IPS-20b (cell line): ENCODE measurements at regions not wholly inside any gene's neighbourhood (a gene's known extent, or its start where the extent isn't known, plus 50 kb on each side); places are given as distances from the start of the nearest gene placed in this dataset.
"Not testable (repeated sequence)": the region's sequence is repeated elsewhere in the genome, so short reads cannot be mapped to it uniquely, and the experiment has no call there.

ENCODE experiments used
- H3K27ac ChIP-seq: one replicate; pipeline ENCODE4 v1.5.1; 2013; ENCODE audit warnings: low read length
- H3K27me3 ChIP-seq: 2 replicates; pipeline ENCODE4 v1.6.1; 2013; ENCODE audit warnings: mild to moderate bottlenecking, low read length, inconsistent platforms; ENCODE audit not compliant: insufficient read depth
- H3K36me3 ChIP-seq: 2 replicates; pipeline ENCODE4 v1.6.1; 2013; ENCODE audit warnings: low read depth, mild to moderate bottlenecking, inconsistent platforms, low read length, moderate library complexity; ENCODE audit not compliant: insufficient read depth
- H3K4me1 ChIP-seq: 2 replicates; pipeline ENCODE4 v1.6.1; 2013; ENCODE audit warnings: mild to moderate bottlenecking, control low read depth, inconsistent platforms, low read length, moderate library complexity; ENCODE audit not compliant: insufficient read depth
- H3K4me3 ChIP-seq: 2 replicates; pipeline ENCODE4 v1.5.1; 2013; ENCODE audit warnings: mild to moderate bottlenecking, low read length, inconsistent platforms
- H3K9ac ChIP-seq: 2 replicates; pipeline ENCODE4 v1.6.1; 2013; ENCODE audit warnings: low read depth, mild to moderate bottlenecking, inconsistent platforms, low read length, moderate library complexity
- H3K9me3 ChIP-seq: 2 replicates; pipeline ENCODE4 v1.6.1; 2013; ENCODE audit warnings: mild to moderate bottlenecking, low read depth, low read length, inconsistent platforms; ENCODE audit not compliant: insufficient read depth

DNA sequence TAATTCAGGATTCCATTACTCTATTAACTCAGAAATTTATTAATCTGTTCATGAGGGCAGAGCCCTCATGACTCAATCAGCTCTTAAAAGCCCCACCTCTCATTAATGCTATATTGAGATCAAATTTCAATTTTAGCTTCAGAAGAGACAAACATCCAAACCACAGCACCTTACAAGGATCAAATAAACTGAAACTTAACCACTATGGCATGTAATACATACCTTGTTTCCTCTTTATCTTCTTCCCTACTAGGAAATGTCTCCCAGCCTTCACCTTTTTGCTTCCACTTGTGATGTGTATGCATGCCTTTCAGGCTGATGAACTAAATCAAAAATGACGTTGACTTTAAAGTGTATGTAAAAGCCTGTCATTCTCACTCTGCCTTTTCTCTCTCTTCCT is 2121.3 kb downstream of the NCAM2 start:
- no peak overlapping the region for H3K9ac ChIP-seq
- no peak overlapping the region for H3K27ac ChIP-seq
- H3K9me3 ChIP-seq: no peaks in the 10 kb centered on the region
- no peaks in the 10 kb centered on the region for H3K4me1 ChIP-seq
- H3K36me3 ChIP-seq: no peaks in the 10 kb centered on the region
- no peak overlapping the region for H3K4me3 ChIP-seq
- no peaks in the 10 kb centered on the region for H3K27me3 ChIP-seq

DNA sequence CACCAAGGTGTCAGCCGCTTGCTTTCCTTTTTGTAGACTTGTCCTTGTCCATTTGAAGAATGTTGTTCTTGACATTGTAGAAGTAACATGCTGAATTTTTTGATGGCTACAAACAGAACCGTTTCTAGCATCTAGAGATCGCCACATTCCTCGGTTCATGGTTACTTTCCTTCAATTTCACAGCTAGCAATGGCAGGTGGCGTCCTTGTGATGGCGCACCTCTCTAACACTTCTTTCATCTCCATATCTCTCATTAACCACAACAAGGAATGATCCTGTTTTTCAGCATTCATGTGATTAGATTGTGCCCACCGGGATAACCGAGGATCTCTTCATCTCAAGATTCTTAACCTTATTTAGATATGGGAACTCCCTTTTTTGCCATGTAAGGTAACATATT is 2129.8 kb downstream of the NCAM2 start:
- Histone ChIP-seq H3K27ac (no peak overlapping the region), H3K36me3 (no peaks in the 10 kb centered on the region), H3K9ac (no peak overlapping the region), H3K4me3 (no peak overlapping the region), H3K27me3 (no peaks in the 10 kb centered on the region), H3K4me1 (no peaks in the 10 kb centered on the region), H3K9me3 (no peaks in the 10 kb centered on the region)

DNA sequence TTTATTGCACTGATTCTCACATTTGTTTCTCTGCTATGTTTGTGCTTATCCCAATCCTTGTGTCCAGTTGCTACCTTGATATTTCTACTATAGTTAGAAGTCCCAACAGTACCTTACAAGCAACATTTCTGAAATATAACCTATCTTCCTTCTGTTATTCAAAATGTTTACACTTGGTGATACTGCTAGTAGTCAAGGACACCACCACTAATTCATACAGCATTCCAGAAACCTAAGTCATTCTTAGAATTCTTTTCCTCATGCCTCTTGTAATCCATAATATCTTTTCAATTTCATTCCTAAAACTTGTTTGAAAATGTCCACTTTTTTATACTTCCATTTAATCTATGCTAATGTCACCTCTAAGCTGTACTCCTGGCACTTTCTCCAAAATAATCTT is 2132.1 kb downstream of the NCAM2 start:
- Histone ChIP-seq H3K36me3 (no peaks in the 10 kb centered on the region), H3K9me3 (peaks cover 4% of the 10 kb centered on the region; the same call in 1 of the 2 replicates), H3K4me1 (no peaks in the 10 kb centered on the region)

DNA sequence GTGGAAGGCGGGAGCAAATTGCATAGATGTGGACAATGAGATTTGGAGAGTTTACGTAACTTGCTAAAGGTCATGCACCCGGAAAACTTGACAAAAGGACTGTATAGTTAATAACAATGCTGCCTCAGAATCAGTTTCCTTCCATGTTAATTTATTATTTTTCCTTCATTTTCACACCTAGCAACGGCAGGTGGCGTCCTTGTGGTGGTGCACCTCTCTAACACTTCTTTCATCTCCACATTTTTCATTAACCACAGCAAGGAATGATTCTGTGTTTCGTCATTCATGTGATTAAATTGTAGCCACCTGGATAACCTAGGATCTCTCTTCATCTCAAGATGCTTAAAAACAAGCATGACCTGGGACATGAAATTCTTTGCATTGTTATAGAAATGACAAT is 2133.0 kb downstream of the NCAM2 start:
- H3K4me3 ChIP-seq: no peak overlapping the region
- no peak overlapping the region for H3K9ac ChIP-seq
- no peaks in the 10 kb centered on the region for H3K36me3 ChIP-seq
- peaks cover 4% of the 10 kb centered on the region for H3K9me3 ChIP-seq
- H3K4me1 ChIP-seq: no peaks in the 10 kb centered on the region
- no peaks in the 10 kb centered on the region for H3K27me3 ChIP-seq
- no peak overlapping the region for H3K27ac ChIP-seq

More for the DNA sequence above, 2132.1 kb downstream of the NCAM2 start:
- Histone ChIP-seq H3K4me3 (no peak overlapping the region), H3K9ac (no peak overlapping the region), H3K27me3 (no peaks in the 10 kb centered on the region), H3K27ac (no peak overlapping the region)

DNA sequence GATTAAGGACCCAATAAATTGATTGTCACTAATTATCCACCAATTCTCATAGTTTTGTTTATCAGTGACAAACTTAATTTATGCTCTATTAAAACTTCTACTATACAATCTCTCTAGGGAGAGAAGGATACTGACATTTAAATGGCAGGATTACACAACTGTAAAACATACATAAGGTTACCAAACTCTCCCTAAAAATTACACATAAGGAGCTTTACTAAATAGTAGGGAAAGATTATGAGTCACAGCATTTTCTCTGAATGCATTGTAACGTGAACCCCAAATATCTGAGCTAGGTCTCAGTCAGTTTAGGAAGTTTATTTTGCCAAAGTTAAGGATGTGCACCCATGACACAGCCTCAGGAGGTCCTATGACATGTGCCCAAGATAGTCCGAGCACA is 2140.6 kb downstream of the NCAM2 start:
- H3K27ac ChIP-seq: no peak overlapping the region
- H3K36me3 ChIP-seq: no peaks in the 10 kb centered on the region
- no peak overlapping the region for H3K9ac ChIP-seq
- H3K9me3 ChIP-seq: peaks cover 52% of the 10 kb centered on the region
- H3K4me3 ChIP-seq: no peak overlapping the region
- no peaks in the 10 kb centered on the region for H3K4me1 ChIP-seq
- H3K27me3 ChIP-seq: no peaks in the 10 kb centered on the region

DNA sequence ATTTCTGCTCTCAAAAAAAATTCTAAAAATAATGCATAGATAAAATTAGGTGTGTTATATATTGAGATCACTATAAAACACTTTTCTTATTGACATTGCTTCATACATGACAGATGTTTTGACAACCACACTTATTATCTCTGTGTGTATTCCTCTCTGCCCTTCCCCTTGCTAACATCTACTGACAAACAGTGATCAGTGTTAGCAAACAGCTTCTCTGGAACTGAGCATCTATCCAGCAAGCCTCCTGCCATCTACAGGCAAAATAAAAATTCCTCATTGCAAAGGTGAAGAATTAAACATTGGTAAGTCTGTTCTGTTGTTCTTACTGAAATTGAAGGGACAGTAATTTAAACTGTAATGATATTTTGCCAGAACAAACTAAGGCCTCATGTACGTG is 2153.9 kb downstream of the NCAM2 start:
- Histone ChIP-seq H3K27me3 (no peaks in the 10 kb centered on the region), H3K9me3 (no peaks in the 10 kb centered on the region), H3K27ac (no peak overlapping the region), H3K9ac (no peak overlapping the region), H3K36me3 (no peaks in the 10 kb centered on the region), H3K4me3 (no peak overlapping the region), H3K4me1 (no peaks in the 10 kb centered on the region)

DNA sequence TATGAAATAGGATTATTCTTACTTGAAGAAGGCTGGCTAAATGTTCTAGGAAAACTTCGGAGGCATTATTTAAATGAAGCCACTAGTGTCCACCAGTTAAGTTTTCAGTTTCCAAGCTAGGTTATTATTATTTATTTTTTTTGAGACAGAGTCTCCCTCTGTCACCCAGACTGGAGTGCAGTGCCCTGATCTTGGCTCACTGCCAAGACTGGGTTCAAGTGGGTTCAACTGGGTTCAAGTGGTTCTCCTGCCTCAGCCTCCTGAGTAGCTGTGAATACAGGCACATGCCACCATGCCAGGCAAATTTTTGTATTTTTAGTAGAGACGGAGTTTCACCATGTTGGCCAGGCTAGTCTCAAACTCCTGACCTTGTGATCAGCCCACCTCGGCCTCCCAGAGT is 2155.6 kb downstream of the NCAM2 start:
- not testable (repeated sequence) for H3K9ac ChIP-seq, H3K27me3 ChIP-seq

DNA sequence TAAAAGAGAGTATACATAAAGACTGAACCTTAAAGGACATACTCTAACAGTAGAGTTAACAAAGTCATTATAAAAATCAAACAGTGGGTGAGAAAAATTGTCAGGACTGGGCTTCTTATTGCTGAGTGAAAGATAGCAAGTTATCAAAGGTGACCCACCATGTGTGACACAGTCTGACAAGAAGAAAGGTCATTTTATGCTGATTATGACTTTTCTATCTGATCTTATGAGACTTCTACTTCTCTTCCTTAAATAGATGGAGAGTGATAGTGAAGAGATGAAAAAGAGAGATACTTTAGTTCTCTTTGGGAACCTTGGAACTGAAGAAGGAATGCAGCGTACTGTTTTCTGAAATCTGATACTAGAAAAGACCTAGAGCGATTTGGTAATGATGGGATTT is 2157.1 kb downstream of the NCAM2 start:
- H3K4me3 ChIP-seq: no peak overlapping the region
- no peaks in the 10 kb centered on the region for H3K9me3 ChIP-seq

More for the DNA sequence above, 2155.6 kb downstream of the NCAM2 start:
- H3K27ac ChIP-seq, H3K9me3 ChIP-seq, H3K4me3 ChIP-seq, H3K36me3 ChIP-seq, H3K4me1 ChIP-seq: not testable (repeated sequence)

DNA sequence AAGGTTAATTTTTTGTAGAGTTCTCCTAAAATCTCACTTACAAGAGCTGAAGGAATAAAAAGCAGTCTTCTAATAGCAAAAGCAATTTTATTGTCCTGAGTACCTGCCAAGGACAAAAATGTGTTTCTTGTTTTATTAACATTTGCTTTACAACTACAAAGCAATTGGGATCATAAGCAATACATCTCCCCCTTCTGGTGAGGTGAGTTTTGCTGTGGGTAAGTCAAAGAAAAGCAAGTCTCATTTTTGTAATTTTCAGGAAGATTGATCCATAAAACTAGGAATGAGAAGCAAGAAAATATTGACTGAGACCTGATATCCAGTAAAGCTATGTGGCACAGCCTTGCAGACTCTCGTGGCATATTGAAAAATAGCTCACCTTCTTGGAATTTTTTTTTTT is 2162.7 kb downstream of the NCAM2 start:
- Histone ChIP-seq H3K9me3 (no peaks in the 10 kb centered on the region), H3K4me1 (no peaks in the 10 kb centered on the region), H3K27me3 (no peaks in the 10 kb centered on the region), H3K36me3 (no peaks in the 10 kb centered on the region), H3K9ac (no peak overlapping the region), H3K27ac (no peak overlapping the region), H3K4me3 (no peak overlapping the region)

More for the DNA sequence above, 2157.1 kb downstream of the NCAM2 start:
- Histone ChIP-seq H3K36me3 (no peaks in the 10 kb centered on the region), H3K27ac (no peak overlapping the region), H3K4me1 (no peaks in the 10 kb centered on the region), H3K27me3 (no peaks in the 10 kb centered on the region), H3K9ac (no peak overlapping the region)

DNA sequence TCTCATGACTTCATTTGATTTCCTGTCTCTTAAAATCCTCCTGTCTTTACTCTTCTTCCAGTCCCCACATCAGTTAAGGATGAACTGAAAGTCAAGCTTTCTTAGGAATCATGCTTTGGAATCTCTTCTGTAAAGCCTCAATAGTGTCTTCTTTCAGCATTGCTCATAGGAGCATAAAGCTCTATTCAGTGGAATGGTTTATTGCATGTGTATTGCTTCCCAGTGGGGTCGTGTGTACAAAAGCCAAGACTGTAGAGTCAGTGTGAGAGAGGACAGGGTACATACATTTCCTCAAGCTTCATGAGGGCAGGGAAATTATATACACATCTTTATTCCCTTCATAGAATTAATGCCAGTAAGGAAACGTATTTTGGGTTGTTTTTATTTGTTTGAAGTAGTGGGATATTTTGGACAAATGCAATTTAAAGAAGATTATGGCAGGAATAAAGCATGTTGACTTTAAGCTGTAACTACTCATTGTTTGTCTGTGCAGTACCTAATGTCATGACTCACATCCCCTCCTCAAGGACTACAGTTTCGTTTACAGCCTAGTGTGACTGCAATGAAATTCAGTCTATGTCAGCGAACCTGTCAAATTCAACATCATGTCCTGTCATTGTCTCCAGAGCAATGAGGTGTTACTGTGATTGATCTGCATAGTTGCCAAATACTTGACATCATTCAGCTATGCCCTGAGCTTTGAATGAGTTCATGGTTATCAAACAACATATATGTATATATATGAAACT is 2164.2 kb downstream of the NCAM2 start:
- Histone ChIP-seq H3K27ac (no peak overlapping the region), H3K27me3 (no peaks in the 10 kb centered on the region), H3K9ac (no peak overlapping the region), H3K4me1 (no peaks in the 10 kb centered on the region), H3K36me3 (no peaks in the 10 kb centered on the region), H3K4me3 (no peak overlapping the region), H3K9me3 (no peaks in the 10 kb centered on the region)
